Fibroblast of lung (primary cell): ENCODE measurements at regions not wholly inside any gene's neighbourhood (a gene's known extent, or its start where the extent isn't known, plus 50 kb on each side); places are given as distances from the start of the nearest gene placed in this dataset.
"Not testable (repeated sequence)": the region's sequence is repeated elsewhere in the genome, so short reads cannot be mapped to it uniquely, and the experiment has no call there.

Experiments used
- DNase-seq, 2 donors: peaks; one replicate each; pipeline versions ENCODE4 v3.0.0 to v3.0.0-alpha.2; 2010; ENCODE audit warnings: low read depth in 2 of 2
- H2AFZ ChIP-seq: 2 replicates; pipeline ENCODE4 v1.5.1; 2012; ENCODE audit warnings: low read length, control low read depth, inconsistent platforms
- H3K27ac ChIP-seq: 2 replicates; pipeline ENCODE4 v1.5.1; 2011; ENCODE audit warnings: low read length, control low read depth; ENCODE audit not compliant: insufficient read depth
- H3K27me3 ChIP-seq: 2 replicates; pipeline ENCODE4 v1.5.1; 2011; ENCODE audit warnings: mild to moderate bottlenecking, low read length; ENCODE audit not compliant: control insufficient read depth, insufficient read depth
- H3K36me3 ChIP-seq: 2 replicates; pipeline ENCODE4 v1.5.1; 2011; ENCODE audit warnings: low read length; ENCODE audit not compliant: control insufficient read depth, insufficient read depth
- H3K4me1 ChIP-seq: 2 replicates; pipeline ENCODE4 v1.5.1; 2011; ENCODE audit warnings: low read length; ENCODE audit not compliant: control insufficient read depth, insufficient read depth; ENCODE audit errors: extremely low read depth
- H3K4me2 ChIP-seq: 2 replicates; pipeline ENCODE4 v1.5.1; 2011; ENCODE audit warnings: low read length, control low read depth; ENCODE audit not compliant: insufficient read depth; ENCODE audit errors: extremely low read depth
- H3K4me3 ChIP-seq, 4 experiments: fragments of 200-600 bp in 1 of 4; sonication (generic) in 1 of 4; replicated peaks in 1 of 4; 2 replicates each; pipeline ENCODE4 v1.5.1; 2011 to 2016; ENCODE audit warnings: low read length in 4 of 4, low read depth in 3 of 4, mild to moderate bottlenecking in 3 of 4, control low read depth in 2 of 4, inconsistent platforms in 1 of 4, mixed read lengths in 1 of 4; ENCODE audit not compliant: insufficient read depth in 1 of 4; ENCODE audit errors: control extremely low read depth in 1 of 4
- H3K79me2 ChIP-seq: 2 replicates; pipeline ENCODE4 v1.5.1; 2012; ENCODE audit warnings: mild to moderate bottlenecking, low read length, inconsistent platforms; ENCODE audit not compliant: control insufficient read depth, insufficient read depth
- H3K9ac ChIP-seq: 2 replicates; pipeline ENCODE4 v1.5.1; 2011; ENCODE audit warnings: mild to moderate bottlenecking, low read length, control low read depth; ENCODE audit not compliant: insufficient read depth
- H3K9me3 ChIP-seq: 2 replicates; pipeline ENCODE4 v1.5.1; 2012; ENCODE audit warnings: low read depth, low read length; ENCODE audit not compliant: control insufficient read depth, insufficient read depth
- H4K20me1 ChIP-seq: 2 replicates; pipeline ENCODE4 v1.5.1; 2011; ENCODE audit warnings: low read length; ENCODE audit not compliant: control insufficient read depth, insufficient read depth; ENCODE audit errors: extremely low read depth
- EZH2 ChIP-seq: IDR thresholded peaks from 2 replicates; pipeline ENCODE4 v1.5.1; 2012; ENCODE audit warnings: low read length, control low read depth, mild to moderate bottlenecking; ENCODE audit errors: missing control alignments
- TF ChIP-seq, protein P1 (sequence below), 2 donors: IDR thresholded peaks in 1 of 2; conservative IDR thresholded peaks in 1 of 2; 1 replicate in 1 of 2; 2 replicates in 1 of 2; pipeline ENCODE4 v1.5.1; 2011 to 2012; ENCODE audit warnings: low read length in 2 of 2, control low read depth in 1 of 2, inconsistent platforms in 1 of 2, low read depth in 1 of 2, mild to moderate bottlenecking in 1 of 2

DNA sequence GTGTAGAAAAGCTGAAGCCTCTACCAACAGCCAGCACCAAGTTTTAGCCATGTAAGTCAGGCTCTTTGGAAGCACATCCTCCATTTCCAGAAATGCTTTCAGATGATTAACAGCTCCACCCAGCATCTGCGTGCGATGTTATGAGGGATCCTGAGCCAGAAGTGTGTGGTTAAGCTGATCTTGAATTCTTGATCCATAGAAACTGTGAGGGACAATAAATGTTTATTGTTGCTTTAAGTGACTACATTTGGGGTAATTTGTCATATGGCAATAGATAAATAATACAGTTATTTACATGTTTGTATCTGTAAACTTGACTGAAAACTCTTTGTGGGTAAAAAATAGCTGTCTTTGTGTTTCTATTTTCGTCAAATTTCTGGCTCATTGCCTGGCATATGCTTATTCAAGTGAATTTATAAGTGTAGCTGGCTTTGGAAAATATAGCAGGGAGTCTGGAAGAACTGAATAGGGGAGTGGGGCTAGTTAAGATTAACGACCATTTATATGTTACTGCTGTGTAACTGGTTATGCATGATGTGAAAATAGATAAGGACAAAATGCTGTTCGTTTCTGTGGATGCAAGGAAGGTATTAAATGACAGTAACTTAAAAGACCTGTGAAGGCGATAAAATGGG lies 234.1 kb downstream of the LRRC70 start:
- no peak for TF ChIP-seq EZH2
- TF ChIP-seq, protein P1, sequence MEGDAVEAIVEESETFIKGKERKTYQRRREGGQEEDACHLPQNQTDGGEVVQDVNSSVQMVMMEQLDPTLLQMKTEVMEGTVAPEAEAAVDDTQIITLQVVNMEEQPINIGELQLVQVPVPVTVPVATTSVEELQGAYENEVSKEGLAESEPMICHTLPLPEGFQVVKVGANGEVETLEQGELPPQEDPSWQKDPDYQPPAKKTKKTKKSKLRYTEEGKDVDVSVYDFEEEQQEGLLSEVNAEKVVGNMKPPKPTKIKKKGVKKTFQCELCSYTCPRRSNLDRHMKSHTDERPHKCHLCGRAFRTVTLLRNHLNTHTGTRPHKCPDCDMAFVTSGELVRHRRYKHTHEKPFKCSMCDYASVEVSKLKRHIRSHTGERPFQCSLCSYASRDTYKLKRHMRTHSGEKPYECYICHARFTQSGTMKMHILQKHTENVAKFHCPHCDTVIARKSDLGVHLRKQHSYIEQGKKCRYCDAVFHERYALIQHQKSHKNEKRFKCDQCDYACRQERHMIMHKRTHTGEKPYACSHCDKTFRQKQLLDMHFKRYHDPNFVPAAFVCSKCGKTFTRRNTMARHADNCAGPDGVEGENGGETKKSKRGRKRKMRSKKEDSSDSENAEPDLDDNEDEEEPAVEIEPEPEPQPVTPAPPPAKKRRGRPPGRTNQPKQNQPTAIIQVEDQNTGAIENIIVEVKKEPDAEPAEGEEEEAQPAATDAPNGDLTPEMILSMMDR (conservative IDR thresholded peaks at IDR 0.05 in 1 of 2, IDR thresholded peaks at IDR 0.05 in 1 of 2; ENCODE audit: low read depth in 1 of 2, low read length in 2 of 2) = no peak
- Histone ChIP-seq H3K79me2 (no peaks in the 10 kb centered on the region), H3K27me3 (no peaks in the 10 kb centered on the region), H3K4me2 (no peak overlapping the region), H3K4me3 (no peak overlapping the region), H3K9me3 (no peaks in the 10 kb centered on the region), H3K36me3 (no peaks in the 10 kb centered on the region), H2AFZ (no peak overlapping the region), H4K20me1 (no peaks in the 10 kb centered on the region), H3K27ac (no peak overlapping the region), H3K9ac (no peak overlapping the region), H3K4me1 (no peaks in the 10 kb centered on the region)
- DNase-seq = no peak

DNA sequence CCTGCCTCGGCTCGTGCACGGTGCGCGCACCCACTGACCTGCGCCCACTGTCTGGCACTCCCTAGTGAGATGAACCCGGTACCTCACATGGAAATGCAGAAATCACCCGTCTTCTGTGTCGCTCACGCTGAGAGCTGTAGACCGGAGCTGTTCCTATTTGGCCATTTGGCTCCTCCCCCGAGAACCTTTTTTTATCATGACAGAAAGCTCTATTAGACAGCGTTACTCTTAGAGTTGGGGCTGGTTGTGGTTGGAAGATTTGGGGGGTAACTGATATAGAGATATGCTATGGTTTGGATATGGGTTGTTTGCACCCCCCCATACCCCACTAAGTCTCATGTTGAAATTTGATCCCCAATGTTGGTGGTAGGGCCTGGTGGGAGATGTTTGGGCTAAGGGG lies 226.2 kb downstream of the LRRC70 start:
- H2AFZ ChIP-seq, H3K27ac ChIP-seq, H3K79me2 ChIP-seq, H3K4me2 ChIP-seq, H3K36me3 ChIP-seq, H3K9me3 ChIP-seq, H3K27me3 ChIP-seq, H3K4me1 ChIP-seq, DNase-seq, H4K20me1 ChIP-seq, H3K4me3 ChIP-seq, H3K9ac ChIP-seq: not testable (repeated sequence)

DNA sequence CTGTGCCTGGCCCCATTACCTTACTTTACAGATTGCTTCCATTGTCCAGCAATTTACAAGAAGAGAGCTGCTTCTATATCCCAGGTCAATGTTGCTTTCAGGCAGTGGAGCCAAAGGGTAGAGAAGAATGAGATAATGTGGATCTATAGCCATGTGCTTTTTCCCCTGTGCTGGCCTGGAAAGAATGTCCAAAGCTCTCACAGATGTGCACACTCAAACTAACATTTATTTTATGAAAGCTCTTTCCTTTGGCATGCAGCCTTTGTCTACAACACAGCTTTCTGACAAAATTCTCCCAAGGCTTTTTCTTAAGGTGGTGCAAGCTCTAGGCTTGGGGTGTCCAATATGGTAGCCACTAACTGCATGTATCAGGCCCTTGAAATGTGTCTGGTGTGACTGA lies 217.3 kb downstream of the LRRC70 start:
- no peak overlapping the region for H3K9ac ChIP-seq
- TF ChIP-seq EZH2 = no peak
- TF ChIP-seq, protein P1 (conservative IDR thresholded peaks at IDR 0.05 in 1 of 2, IDR thresholded peaks at IDR 0.05 in 1 of 2; ENCODE audit: low read depth in 1 of 2, low read length in 2 of 2) = no peak

More for the DNA sequence above, 217.3 kb downstream of the LRRC70 start:
- no peaks in the 10 kb centered on the region for H3K79me2 ChIP-seq
- H2AFZ ChIP-seq = no peak overlapping the region
- H4K20me1 ChIP-seq = no peaks in the 10 kb centered on the region
- no peaks in the 10 kb centered on the region for H3K4me1 ChIP-seq
- H3K9me3 ChIP-seq = no peaks in the 10 kb centered on the region
- no peak overlapping the region for H3K27ac ChIP-seq
- no peaks in the 10 kb centered on the region for H3K36me3 ChIP-seq
- H3K4me2 ChIP-seq = no peak overlapping the region
- no peak for DNase-seq
- H3K27me3 ChIP-seq = no peaks in the 10 kb centered on the region
- H3K4me3 ChIP-seq = no peak overlapping the region
